OCI-LY7 (cell line): ENCODE measurements at regions not wholly inside any gene's neighbourhood (a gene's known extent, or its start where the extent isn't known, plus 50 kb on each side); places are given as distances from the start of the nearest gene placed in this dataset.

Experiments
- BruUV-seq: library from RNA; stranded (reverse); fragments of 400-500 nt; replicated peaks from 2 replicates; lab custom pipeline; 2021; lab: Mats Ljungman, UMichigan
- CTCF ChIA-PET: fragments of 300-600 bp; sonication (Branson Sonifier 250); formaldehyde crosslinking; loops from one replicate; lab custom pipeline; 2022; ENCODE audit warnings: antibody characterized with exemption; ENCODE audit not compliant: unreplicated experiment; lab: Charles Lee
- POLR2A ChIA-PET: fragments of 300-600 bp; sonication (Branson Sonifier 250); formaldehyde crosslinking; loops from one replicate; lab custom pipeline; 2022; ENCODE audit warnings: antibody characterized with exemption; lab: Charles Lee
- DNase-seq: peaks from one replicate; pipeline ENCODE4 v3.0.0-alpha.2; 2015; ENCODE audit warnings: low spot score
- H2AFZ ChIP-seq: fragments of 200-600 bp; sonication (generic), shearing (Covaris generic); 2 replicates; pipeline ENCODE4 v1.6.1; 2014; ENCODE audit warnings: mild to moderate bottlenecking, antibody characterized with exemption, low read length, moderate library complexity
- H3K27ac ChIP-seq: fragments of 200-600 bp; sonication (generic); 2 replicates; pipeline ENCODE4 v1.5.1; 2014; ENCODE audit warnings: mixed run types, low read depth, mild to moderate bottlenecking, moderate library complexity, low read length, inconsistent platforms; ENCODE audit not compliant: poor library complexity, severe bottlenecking
- H3K36me3 ChIP-seq: fragments of 200-600 bp; sonication (generic); 2 replicates; pipeline ENCODE4 v1.6.1; 2014; ENCODE audit warnings: mild to moderate bottlenecking, antibody characterized with exemption, low read length, moderate library complexity, mixed read lengths; ENCODE audit not compliant: insufficient read depth
- H3K4me1 ChIP-seq: fragments of 200-600 bp; sonication (generic); 2 replicates; pipeline ENCODE4 v1.5.1; 2014; ENCODE audit warnings: mild to moderate bottlenecking, low read length; ENCODE audit not compliant: insufficient read depth, poor library complexity, severe bottlenecking
- H3K4me2 ChIP-seq: fragments of 200-600 bp; sonication (generic); 2 replicates; pipeline ENCODE4 v1.6.1; 2014; ENCODE audit warnings: mild to moderate bottlenecking, low read length
- H3K4me3 ChIP-seq: fragments of 200-600 bp; sonication (generic); 2 replicates; pipeline ENCODE4 v1.5.1; 2014; ENCODE audit warnings: mild to moderate bottlenecking, low read depth, low read length; ENCODE audit not compliant: poor library complexity, severe bottlenecking
- H3K79me2 ChIP-seq: fragments of 200-600 bp; sonication (generic); 2 replicates; pipeline ENCODE4 v1.6.1; 2016; ENCODE audit warnings: low read depth, mild to moderate bottlenecking, low read length, moderate library complexity, mixed read lengths; ENCODE audit not compliant: insufficient read depth
- H3K9me2 ChIP-seq: fragments of 200-600 bp; sonication (generic); 2 replicates; pipeline ENCODE4 v1.6.1; 2016; ENCODE audit warnings: mild to moderate bottlenecking, low read length, mixed read lengths; ENCODE audit not compliant: insufficient read depth
- H3K9me3 ChIP-seq: fragments of 200-600 bp; sonication (generic); 2 replicates; pipeline ENCODE4 v1.6.1; 2014; ENCODE audit warnings: mild to moderate bottlenecking, mixed run types, low read length, mixed read lengths
- H4K20me1 ChIP-seq: fragments of 200-600 bp; sonication (generic); 2 replicates; pipeline ENCODE4 v1.6.1; 2014; ENCODE audit warnings: mild to moderate bottlenecking, antibody characterized with exemption, low read length, moderate library complexity, mixed read lengths; ENCODE audit not compliant: insufficient read depth
- EZH2phosphoT487 ChIP-seq: fragments of 200-600 bp; sonication (generic); IDR thresholded peaks from 2 replicates; pipeline ENCODE4 v1.6.1; 2018; ENCODE audit warnings: low read depth, borderline replicate concordance, mild to moderate bottlenecking, mixed run types, antibody characterized with exemption, low read length, moderate library complexity, mixed read lengths
- intact Hi-C: fragments of 100-400 bp; cut with micrococcal nuclease; formaldehyde crosslinking; loops from one replicate; pipeline ENCODE4 v1.10.0; 2022; ENCODE audit not compliant: unreplicated experiment
- TF ChIP-seq, protein P1 (sequence below): fragments of 200-600 bp; sonication (generic); conservative IDR thresholded peaks from 2 replicates; pipeline ENCODE4 v1.5.1; 2014; ENCODE audit warnings: mild to moderate bottlenecking, antibody characterized with exemption, low read length, moderate library complexity, mixed read lengths

DNA sequence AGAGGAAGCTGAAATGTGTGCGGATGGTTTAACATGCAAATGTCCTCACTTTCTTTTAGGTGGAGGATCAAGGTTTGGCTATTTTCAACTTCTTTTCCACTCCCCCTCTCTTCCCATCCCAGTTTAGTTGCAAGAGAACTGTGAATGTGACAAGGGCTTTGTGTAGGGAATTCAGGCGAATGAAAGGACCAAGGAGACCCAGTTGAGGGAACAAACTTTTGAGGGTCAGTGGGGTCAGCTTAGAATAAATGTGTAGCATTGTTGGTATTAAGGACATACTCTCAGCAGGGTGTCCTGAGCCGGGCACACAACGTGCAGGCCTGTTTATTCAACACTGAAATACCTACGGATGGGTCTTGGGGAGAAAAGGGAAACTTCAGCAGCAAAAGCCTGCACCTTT lies 346.0 kb downstream of the PMP22 start:
- peaks cover 25% of the 10 kb centered on the region for H3K9me3 ChIP-seq
- POLR2A ChIA-PET, result interaction anchor here (0.6 kb wide), 1 partner anchor 402 kb away, joined by 3 read pairs; no protein-coding TSS in a partner anchor
- H3K79me2 ChIP-seq, result no peaks in the 10 kb centered on the region
- H4K20me1 ChIP-seq, result no peaks in the 10 kb centered on the region
- no peak overlapping the region for H3K4me2 ChIP-seq
- H2AFZ ChIP-seq, result no peak overlapping the region
- intact Hi-C loops, result no loop called here
- DNase-seq, result no peak
- no peaks in the 10 kb centered on the region for H3K36me3 ChIP-seq
- TF ChIP-seq, protein P1, sequence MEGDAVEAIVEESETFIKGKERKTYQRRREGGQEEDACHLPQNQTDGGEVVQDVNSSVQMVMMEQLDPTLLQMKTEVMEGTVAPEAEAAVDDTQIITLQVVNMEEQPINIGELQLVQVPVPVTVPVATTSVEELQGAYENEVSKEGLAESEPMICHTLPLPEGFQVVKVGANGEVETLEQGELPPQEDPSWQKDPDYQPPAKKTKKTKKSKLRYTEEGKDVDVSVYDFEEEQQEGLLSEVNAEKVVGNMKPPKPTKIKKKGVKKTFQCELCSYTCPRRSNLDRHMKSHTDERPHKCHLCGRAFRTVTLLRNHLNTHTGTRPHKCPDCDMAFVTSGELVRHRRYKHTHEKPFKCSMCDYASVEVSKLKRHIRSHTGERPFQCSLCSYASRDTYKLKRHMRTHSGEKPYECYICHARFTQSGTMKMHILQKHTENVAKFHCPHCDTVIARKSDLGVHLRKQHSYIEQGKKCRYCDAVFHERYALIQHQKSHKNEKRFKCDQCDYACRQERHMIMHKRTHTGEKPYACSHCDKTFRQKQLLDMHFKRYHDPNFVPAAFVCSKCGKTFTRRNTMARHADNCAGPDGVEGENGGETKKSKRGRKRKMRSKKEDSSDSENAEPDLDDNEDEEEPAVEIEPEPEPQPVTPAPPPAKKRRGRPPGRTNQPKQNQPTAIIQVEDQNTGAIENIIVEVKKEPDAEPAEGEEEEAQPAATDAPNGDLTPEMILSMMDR, result no peak
- no peak for TF ChIP-seq EZH2phosphoT487
- H3K9me2 ChIP-seq, result no peaks in the 10 kb centered on the region
- H3K4me1 ChIP-seq, result peaks cover 8% of the 10 kb centered on the region
- H3K27ac ChIP-seq, result no peak overlapping the region
- H3K4me3 ChIP-seq, result no peak overlapping the region
- CTCF ChIA-PET, result no interaction called here
- BruUV-seq, result no TSS peak

DNA sequence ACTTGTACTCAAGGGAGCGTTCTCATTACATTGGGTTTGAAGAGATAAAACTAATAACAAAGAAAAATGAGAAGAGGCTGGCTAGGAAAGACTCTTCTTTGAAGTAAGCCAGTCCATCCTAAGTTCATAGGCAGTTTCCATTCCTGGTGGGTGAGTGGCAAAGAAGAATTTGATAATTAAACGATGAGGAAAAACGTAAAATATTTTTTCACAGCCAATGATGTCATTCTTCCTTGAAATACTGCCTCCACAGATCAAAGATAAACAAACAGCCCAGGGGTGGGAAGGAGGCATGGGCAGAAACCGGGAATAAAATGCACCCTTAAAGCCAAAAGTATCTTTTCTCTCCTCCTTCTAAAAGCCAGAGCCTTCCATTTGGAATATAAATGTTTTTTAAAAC lies 346.6 kb downstream of the PMP22 start:
- ChIA-PET CTCF (no interaction called here), POLR2A (no interaction called here)
- Histone ChIP-seq H4K20me1 (no peaks in the 10 kb centered on the region), H3K79me2 (no peaks in the 10 kb centered on the region), H3K4me3 (no peak overlapping the region), H3K36me3 (no peaks in the 10 kb centered on the region), H2AFZ (no peak overlapping the region), H3K4me2 (no peak overlapping the region), H3K9me3 (peaks cover 21% of the 10 kb centered on the region), H3K27ac (no peak overlapping the region), H3K4me1 (peaks cover 8% of the 10 kb centered on the region), H3K9me2 (no peaks in the 10 kb centered on the region)
- intact Hi-C loops, result no loop called here
- BruUV-seq, result no TSS peak
- TF ChIP-seq EZH2phosphoT487, result no peak
- TF ChIP-seq, protein P1, result no peak
- no peak for DNase-seq

DNA sequence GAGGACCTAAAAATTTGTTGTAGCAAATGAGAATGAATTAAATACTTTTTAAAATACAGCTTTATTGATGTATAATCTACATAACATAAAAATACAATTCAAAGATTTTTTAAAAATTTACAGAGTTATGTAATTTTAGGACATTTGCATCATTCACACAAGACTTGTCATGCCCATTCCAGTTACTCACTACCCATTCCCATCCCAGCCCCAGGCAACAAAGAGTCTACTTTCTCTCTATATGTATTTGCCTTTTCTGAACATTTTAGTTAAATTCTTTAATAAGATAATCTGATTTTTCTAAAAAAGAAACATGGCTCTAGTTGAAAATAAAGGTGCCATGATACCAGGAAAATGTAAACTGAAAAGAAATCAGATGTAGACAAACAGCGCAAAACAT lies 354.2 kb downstream of the PMP22 start:
- intact Hi-C loops, result no loop called here
- H3K79me2 ChIP-seq, result no peaks in the 10 kb centered on the region

More for the DNA sequence above, 354.2 kb downstream of the PMP22 start:
- ChIA-PET POLR2A (no interaction called here), CTCF (no interaction called here)
- Histone ChIP-seq H2AFZ (no peak overlapping the region), H3K36me3 (no peaks in the 10 kb centered on the region), H3K27ac (no peak overlapping the region), H4K20me1 (no peaks in the 10 kb centered on the region), H3K4me1 (peaks cover 8% of the 10 kb centered on the region), H3K4me3 (no peak overlapping the region), H3K4me2 (no peak overlapping the region), H3K9me3 (peaks cover 6% of the 10 kb centered on the region; the same call in 1 of the 2 replicates), H3K9me2 (no peaks in the 10 kb centered on the region)
- no peak for TF ChIP-seq EZH2phosphoT487
- TF ChIP-seq, protein P1, result no peak
- BruUV-seq, result no TSS peak
- no peak for DNase-seq
